ENCODE measurements at regions not wholly inside any gene's neighbourhood (a gene's known extent, or its start where the extent isn't known, plus 50 kb on each side); places are given as distances from the start of the nearest gene placed in this dataset.

- H3K9me3 ChIP-seq (ENCODE audit: low read length), result no peaks in the 10 kb centered on the region
- H3K4me3 ChIP-seq (ENCODE audit: low read length), result no peak overlapping the region
- no peaks in the 10 kb centered on the region for H3K27me3 ChIP-seq (ENCODE audit: insufficient read depth, low read length)
- H3K36me3 ChIP-seq (ENCODE audit: insufficient read depth, low read length), result no peaks in the 10 kb centered on the region
- H3K4me1 ChIP-seq (ENCODE audit: insufficient read depth, low read length), result no peaks in the 10 kb centered on the region
- no peak overlapping the region for H2AFZ ChIP-seq (ENCODE audit: low read depth, low read length)
These were observed 1400.5 kb upstream of the IGFBP7 start for GRCh38 chr4:58510652-58511051.

GRCh38 chr4:58507079-58507478 is 1396.9 kb upstream of the IGFBP7 start:
- no peak overlapping the region for H3K4me3 ChIP-seq (ENCODE audit: low read length)
- no peak overlapping the region for H2AFZ ChIP-seq (ENCODE audit: low read depth, low read length)
- no peaks in the 10 kb centered on the region for H3K4me1 ChIP-seq (ENCODE audit: insufficient read depth, low read length)
- H3K9me3 ChIP-seq (ENCODE audit: low read length), result no peaks in the 10 kb centered on the region
- no peaks in the 10 kb centered on the region for H3K36me3 ChIP-seq (ENCODE audit: insufficient read depth, low read length)
- H3K27me3 ChIP-seq (ENCODE audit: insufficient read depth, low read length), result no peaks in the 10 kb centered on the region

- Histone ChIP-seq H3K27me3 (ENCODE audit: insufficient read depth, low read length) (no peaks in the 10 kb centered on the region), H3K4me3 (ENCODE audit: low read length) (no peak overlapping the region)
These were observed 1392.7 kb upstream of the IGFBP7 start for GRCh38 chr4:58502839-58503238.

GRCh38 chr4:58499182-58499581 is 1389.0 kb upstream of the IGFBP7 start:
- Histone ChIP-seq H3K4me1 (ENCODE audit: insufficient read depth, low read length) (no peaks in the 10 kb centered on the region), H3K9me3 (ENCODE audit: low read length) (no peaks in the 10 kb centered on the region), H3K27me3 (ENCODE audit: insufficient read depth, low read length) (no peaks in the 10 kb centered on the region), H3K4me3 (ENCODE audit: low read length) (no peak overlapping the region), H3K36me3 (ENCODE audit: insufficient read depth, low read length) (no peaks in the 10 kb centered on the region), H2AFZ (ENCODE audit: low read depth, low read length) (no peak overlapping the region)

More at GRCh38 chr4:58502839-58503238, 1392.7 kb upstream of the IGFBP7 start:
- no peak overlapping the region for H2AFZ ChIP-seq (ENCODE audit: low read depth, low read length)
- H3K9me3 ChIP-seq (ENCODE audit: low read length), result no peaks in the 10 kb centered on the region
- H3K36me3 ChIP-seq (ENCODE audit: insufficient read depth, low read length), result no peaks in the 10 kb centered on the region
- no peaks in the 10 kb centered on the region for H3K4me1 ChIP-seq (ENCODE audit: insufficient read depth, low read length)

- Histone ChIP-seq H3K9me3 (ENCODE audit: low read length) (no peaks in the 10 kb centered on the region), H3K4me3 (ENCODE audit: low read length) (no peak overlapping the region), H3K36me3 (ENCODE audit: insufficient read depth, low read length) (no peaks in the 10 kb centered on the region), H3K4me1 (ENCODE audit: insufficient read depth, low read length) (no peaks in the 10 kb centered on the region), H3K27me3 (ENCODE audit: insufficient read depth, low read length) (no peaks in the 10 kb centered on the region), H2AFZ (ENCODE audit: low read depth, low read length) (no peak overlapping the region)
These were observed 1381.4 kb upstream of the IGFBP7 start for GRCh38 chr4:58491620-58492019.

- Histone ChIP-seq H3K36me3 (ENCODE audit: insufficient read depth, low read length) (no peaks in the 10 kb centered on the region), H3K4me1 (ENCODE audit: insufficient read depth, low read length) (no peaks in the 10 kb centered on the region), H3K27me3 (ENCODE audit: insufficient read depth, low read length) (no peaks in the 10 kb centered on the region), H2AFZ (ENCODE audit: low read depth, low read length) (no peak overlapping the region), H3K4me3 (ENCODE audit: low read length) (no peak overlapping the region), H3K9me3 (ENCODE audit: low read length) (no peaks in the 10 kb centered on the region)
These were observed 1367.8 kb upstream of the IGFBP7 start for GRCh38 chr4:58477950-58478349.

- H2AFZ ChIP-seq (ENCODE audit: low read depth, low read length), result no peak overlapping the region
- no peaks in the 10 kb centered on the region for H3K4me1 ChIP-seq (ENCODE audit: insufficient read depth, low read length)
- H3K27me3 ChIP-seq (ENCODE audit: insufficient read depth, low read length), result no peaks in the 10 kb centered on the region
- H3K9me3 ChIP-seq (ENCODE audit: low read length), result no peaks in the 10 kb centered on the region
- H3K36me3 ChIP-seq (ENCODE audit: insufficient read depth, low read length), result no peaks in the 10 kb centered on the region
- H3K4me3 ChIP-seq (ENCODE audit: low read length), result no peak overlapping the region
These were observed 1367.3 kb upstream of the IGFBP7 start for GRCh38 chr4:58477513-58477912.

DNA sequence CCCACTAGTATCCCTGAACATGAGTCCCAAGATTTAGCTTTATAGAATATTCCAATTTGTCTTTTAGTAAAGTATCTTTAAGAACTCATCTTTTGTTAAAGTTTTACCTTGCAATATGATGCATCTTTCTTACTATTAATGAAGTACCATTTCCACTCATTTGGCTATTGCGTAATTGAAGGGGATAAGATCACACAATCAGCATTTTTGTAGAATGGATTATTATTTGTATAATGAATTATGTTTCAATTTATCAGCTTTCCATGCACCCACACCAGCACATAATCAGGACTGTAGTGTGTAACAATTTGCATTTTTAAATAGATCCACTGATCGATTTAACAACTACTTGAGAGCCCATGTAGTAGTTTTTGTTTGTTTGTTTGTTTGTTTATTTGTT is 1364.9 kb upstream of the IGFBP7 start:
- Histone ChIP-seq H3K36me3 (ENCODE audit: insufficient read depth, low read length) (no peaks in the 10 kb centered on the region), H3K4me3 (ENCODE audit: low read length) (no peak overlapping the region), H2AFZ (ENCODE audit: low read depth, low read length) (no peak overlapping the region)

DNA sequence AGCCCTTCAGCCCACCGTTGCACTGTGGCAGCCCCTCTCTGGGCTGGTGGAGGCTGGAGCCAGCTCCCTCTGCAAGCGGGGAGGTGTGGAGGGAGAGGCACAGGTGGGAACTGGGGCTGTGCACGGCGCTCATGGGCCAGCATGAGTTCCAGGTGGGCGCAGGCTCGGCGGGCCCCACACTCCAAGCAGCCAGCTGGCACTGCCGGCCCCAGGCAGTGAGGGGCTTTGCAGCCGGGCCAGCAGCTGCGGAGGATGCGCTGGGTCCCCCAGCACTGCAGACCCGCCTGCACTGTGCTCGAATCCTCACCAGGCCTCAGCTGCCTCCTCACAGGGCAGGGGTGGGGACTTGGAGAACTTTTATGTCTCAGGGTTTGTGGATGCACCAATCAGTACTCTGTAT is 1354.8 kb upstream of the IGFBP7 start:
- Histone ChIP-seq H3K27me3 (ENCODE audit: insufficient read depth, low read length) (no peaks in the 10 kb centered on the region), H3K9me3 (ENCODE audit: low read length) (no peaks in the 10 kb centered on the region), H3K4me3 (ENCODE audit: low read length) (no peak overlapping the region), H3K36me3 (ENCODE audit: insufficient read depth, low read length) (no peaks in the 10 kb centered on the region), H2AFZ (ENCODE audit: low read depth, low read length) (no peak overlapping the region), H3K4me1 (ENCODE audit: insufficient read depth, low read length) (no peaks in the 10 kb centered on the region)

More for the DNA sequence above, 1364.9 kb upstream of the IGFBP7 start:
- Histone ChIP-seq H3K27me3 (ENCODE audit: insufficient read depth, low read length) (no peaks in the 10 kb centered on the region), H3K4me1 (ENCODE audit: insufficient read depth, low read length) (no peaks in the 10 kb centered on the region), H3K9me3 (ENCODE audit: low read length) (no peaks in the 10 kb centered on the region)

DNA sequence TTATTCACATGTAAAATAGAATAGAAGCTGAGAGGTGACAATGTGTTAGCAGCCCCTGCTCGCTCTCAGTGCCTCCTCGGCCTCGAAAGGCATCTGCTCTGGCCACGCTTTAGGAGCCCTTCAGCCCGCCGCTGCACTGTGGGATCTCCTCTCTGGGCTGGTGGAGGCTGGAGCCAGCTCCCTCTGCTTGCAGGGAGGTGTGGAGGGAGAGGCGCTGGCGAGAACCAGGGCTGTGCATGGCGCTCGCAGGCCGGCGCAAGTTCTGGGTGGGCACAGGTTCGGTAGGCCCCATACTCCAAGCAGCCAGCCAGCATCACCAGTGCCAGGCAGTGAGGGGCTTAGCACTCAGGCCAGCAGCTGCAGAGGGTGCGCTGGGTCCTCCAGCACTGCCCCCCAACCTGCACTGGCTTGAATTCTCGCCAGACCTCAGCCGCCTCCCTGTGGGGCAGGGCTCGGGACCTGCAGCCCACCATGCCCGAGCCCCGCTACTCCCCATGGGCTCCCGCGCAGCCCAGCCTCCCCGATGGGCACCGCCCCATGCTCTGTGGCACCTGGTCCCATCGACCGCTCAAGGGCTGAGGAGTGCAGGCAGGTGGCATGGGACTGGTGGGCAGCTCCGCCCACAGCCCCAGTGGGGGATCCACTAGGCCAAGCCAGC is 1346.7 kb upstream of the IGFBP7 start:
- no peaks in the 10 kb centered on the region for H3K27me3 ChIP-seq (ENCODE audit: insufficient read depth, low read length)
- H3K9me3 ChIP-seq (ENCODE audit: low read length), result no peaks in the 10 kb centered on the region
- no peaks in the 10 kb centered on the region for H3K4me1 ChIP-seq (ENCODE audit: insufficient read depth, low read length)
- no peaks in the 10 kb centered on the region for H3K36me3 ChIP-seq (ENCODE audit: insufficient read depth, low read length)
- H3K4me3 ChIP-seq (ENCODE audit: low read length), result no peak overlapping the region
- H2AFZ ChIP-seq (ENCODE audit: low read depth, low read length), result no peak overlapping the region

GRCh38 chr4:58453956-58454355 is 1343.8 kb upstream of the IGFBP7 start:
- Histone ChIP-seq H3K27me3 (ENCODE audit: insufficient read depth, low read length) (no peaks in the 10 kb centered on the region), H3K4me3 (ENCODE audit: low read length) (no peak overlapping the region), H3K9me3 (ENCODE audit: low read length) (no peaks in the 10 kb centered on the region), H3K4me1 (ENCODE audit: insufficient read depth, low read length) (no peaks in the 10 kb centered on the region), H2AFZ (ENCODE audit: low read depth, low read length) (no peak overlapping the region), H3K36me3 (ENCODE audit: insufficient read depth, low read length) (no peaks in the 10 kb centered on the region)

GRCh38 chr4:58451707-58452106 is 1341.5 kb upstream of the IGFBP7 start:
- H3K4me1 ChIP-seq (ENCODE audit: insufficient read depth, low read length), result no peaks in the 10 kb centered on the region
- H3K4me3 ChIP-seq (ENCODE audit: low read length), result no peak overlapping the region
- no peaks in the 10 kb centered on the region for H3K27me3 ChIP-seq (ENCODE audit: insufficient read depth, low read length)
- no peaks in the 10 kb centered on the region for H3K36me3 ChIP-seq (ENCODE audit: insufficient read depth, low read length)
- no peak overlapping the region for H2AFZ ChIP-seq (ENCODE audit: low read depth, low read length)
- H3K9me3 ChIP-seq (ENCODE audit: low read length), result no peaks in the 10 kb centered on the region

- Histone ChIP-seq H3K4me3 (ENCODE audit: low read length) (no peak overlapping the region), H3K27me3 (ENCODE audit: insufficient read depth, low read length) (no peaks in the 10 kb centered on the region), H2AFZ (ENCODE audit: low read depth, low read length) (no peak overlapping the region), H3K36me3 (ENCODE audit: insufficient read depth, low read length) (no peaks in the 10 kb centered on the region), H3K4me1 (ENCODE audit: insufficient read depth, low read length) (no peaks in the 10 kb centered on the region), H3K9me3 (ENCODE audit: low read length) (no peaks in the 10 kb centered on the region)
These were observed 1325.7 kb upstream of the IGFBP7 start for GRCh38 chr4:58435871-58436270.

DNA sequence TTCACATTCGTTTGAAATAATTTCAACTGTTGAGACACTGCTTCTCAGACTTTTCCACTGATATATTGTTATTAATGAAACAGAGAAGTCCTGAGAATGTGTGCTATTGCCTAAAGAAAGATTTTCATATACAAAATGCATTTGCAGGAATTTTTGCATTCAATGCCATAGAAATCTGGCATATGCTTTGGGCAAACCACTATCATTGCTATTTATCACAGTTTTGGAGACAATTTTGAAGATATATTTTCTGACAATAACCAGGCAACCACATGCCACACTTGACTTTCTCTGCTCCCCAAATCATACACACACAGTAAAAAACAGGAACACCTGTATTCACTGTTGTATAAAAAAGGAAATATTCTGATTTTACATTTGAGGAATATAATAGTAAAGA is 1303.7 kb upstream of the IGFBP7 start:
- H3K4me3 ChIP-seq (ENCODE audit: low read length), result no peak overlapping the region
- H3K9me3 ChIP-seq (ENCODE audit: low read length), result no peaks in the 10 kb centered on the region
- H2AFZ ChIP-seq (ENCODE audit: low read depth, low read length), result no peak overlapping the region
- no peaks in the 10 kb centered on the region for H3K27me3 ChIP-seq (ENCODE audit: insufficient read depth, low read length)
- no peaks in the 10 kb centered on the region for H3K4me1 ChIP-seq (ENCODE audit: insufficient read depth, low read length)
- no peaks in the 10 kb centered on the region for H3K36me3 ChIP-seq (ENCODE audit: insufficient read depth, low read length)
